ENCODE measurements at regions not wholly inside any gene's neighbourhood (a gene's known extent, or its start where the extent isn't known, plus 50 kb on each side); places are given as distances from the start of the nearest gene placed in this dataset.
"Not testable (repeated sequence)": the region's sequence is repeated elsewhere in the genome, so short reads cannot be mapped to it uniquely, and the experiment has no call there.

DNA sequence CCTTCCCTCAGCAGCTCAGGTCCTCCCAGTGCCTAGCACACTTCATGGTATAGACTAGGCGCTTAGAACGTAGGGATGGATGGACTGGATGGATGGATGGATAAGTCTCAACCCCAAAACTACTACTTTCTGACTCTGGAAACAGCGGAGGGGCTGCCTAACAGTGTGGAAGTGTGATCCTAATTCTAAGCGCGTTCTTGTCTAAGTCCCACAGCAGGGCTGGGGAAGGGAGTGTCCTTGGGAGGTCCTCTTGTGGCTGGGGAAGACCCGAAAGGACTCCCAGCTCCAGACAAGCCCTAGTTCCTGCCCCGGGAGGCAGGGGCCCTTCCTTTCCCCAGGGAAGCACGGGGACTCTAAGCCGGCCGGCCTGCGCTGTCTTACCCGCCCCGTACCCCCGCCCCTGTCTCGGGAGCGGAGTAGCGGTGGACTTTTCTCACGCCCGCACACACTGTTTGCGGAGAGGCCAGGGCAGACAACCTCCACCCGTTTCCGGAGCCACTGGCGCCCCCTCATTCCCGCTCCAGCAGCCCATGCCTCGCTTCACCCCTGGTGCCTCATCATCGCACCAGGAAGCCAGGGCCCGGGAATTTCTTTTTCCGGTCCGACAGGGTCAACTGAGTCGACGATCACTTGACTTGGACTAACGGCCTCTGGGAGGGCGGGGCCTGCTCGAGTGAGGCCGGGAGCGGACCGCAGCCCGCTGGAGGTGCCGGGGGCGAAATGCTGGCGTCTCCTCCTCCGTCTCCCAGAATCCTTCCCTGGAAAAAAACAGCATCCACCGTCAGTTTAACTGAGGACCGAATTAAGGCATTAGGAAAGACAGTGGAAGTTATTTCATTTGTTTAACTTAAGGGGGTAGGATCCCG, 133.3 kb downstream of the TBC1D2B start:
- peak in 2 of 6 experiments; percentile 3 to 9 for DNase-seq

DNA sequence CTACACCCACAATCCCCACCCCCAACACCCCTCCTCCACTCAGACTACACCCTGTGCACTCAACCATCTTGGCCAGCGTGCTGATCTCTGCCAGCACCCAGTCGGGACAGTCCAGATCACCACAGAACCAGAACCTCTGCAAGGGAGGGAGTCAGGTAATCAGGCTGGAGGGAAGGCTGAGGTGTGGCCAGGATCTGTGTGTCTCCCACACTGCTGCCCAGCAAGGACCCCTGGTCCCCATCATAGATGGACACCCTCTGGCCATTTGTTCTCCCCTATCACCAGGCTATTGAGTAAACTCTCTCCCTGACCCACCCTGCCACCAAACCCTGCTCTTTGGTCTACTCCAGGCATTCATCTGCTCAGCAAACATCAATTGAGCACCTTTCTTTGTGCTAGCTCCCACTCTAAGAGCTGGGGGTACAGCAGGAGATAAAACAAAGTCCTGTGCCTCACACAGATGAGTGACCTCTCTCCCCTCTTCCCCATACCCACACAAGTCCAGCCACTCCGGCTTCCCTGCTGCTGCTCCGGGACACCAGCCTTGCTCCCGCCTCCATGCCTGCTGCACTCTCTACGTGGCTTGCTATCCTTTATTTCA, 134.8 kb downstream of the TBC1D2B start:
- DNase-seq, result no peak

DNA sequence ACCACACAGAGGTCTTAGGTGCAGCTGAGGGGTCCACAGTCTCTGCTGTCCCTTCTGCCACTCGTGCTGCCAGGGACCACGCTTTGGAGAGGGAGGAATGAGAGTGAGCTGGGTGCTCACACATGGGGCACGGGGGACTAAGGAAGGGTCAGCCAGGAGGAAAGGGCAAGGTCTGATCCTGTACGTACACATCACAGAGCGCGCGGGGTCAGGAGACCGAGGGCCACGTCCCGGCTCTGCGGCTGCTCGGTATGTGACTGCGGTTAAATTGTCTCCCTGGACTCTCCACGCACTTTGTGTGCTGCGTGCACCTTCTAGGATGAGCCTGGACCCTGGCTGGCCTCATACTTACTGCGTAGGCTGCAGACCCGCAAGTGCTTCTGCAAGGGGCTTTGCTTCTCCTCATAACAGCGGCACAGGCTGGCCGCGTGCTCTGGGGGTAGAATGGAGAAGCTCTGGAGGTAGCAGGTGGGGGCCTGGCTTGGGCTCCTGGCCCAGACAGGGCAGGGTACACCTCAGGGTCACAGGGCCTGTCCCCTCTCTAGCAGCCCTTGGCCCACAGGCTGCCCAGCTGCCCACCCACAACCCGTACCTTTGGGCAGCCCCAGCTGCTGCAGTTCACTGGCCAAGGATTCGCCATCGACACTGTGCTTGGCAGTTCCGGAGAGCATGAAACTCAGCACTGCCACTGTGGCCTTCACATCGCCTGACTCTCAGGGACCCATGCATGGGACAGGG, 136.3 kb downstream of the TBC1D2B start:
- not testable (repeated sequence) for DNase-seq

DNA sequence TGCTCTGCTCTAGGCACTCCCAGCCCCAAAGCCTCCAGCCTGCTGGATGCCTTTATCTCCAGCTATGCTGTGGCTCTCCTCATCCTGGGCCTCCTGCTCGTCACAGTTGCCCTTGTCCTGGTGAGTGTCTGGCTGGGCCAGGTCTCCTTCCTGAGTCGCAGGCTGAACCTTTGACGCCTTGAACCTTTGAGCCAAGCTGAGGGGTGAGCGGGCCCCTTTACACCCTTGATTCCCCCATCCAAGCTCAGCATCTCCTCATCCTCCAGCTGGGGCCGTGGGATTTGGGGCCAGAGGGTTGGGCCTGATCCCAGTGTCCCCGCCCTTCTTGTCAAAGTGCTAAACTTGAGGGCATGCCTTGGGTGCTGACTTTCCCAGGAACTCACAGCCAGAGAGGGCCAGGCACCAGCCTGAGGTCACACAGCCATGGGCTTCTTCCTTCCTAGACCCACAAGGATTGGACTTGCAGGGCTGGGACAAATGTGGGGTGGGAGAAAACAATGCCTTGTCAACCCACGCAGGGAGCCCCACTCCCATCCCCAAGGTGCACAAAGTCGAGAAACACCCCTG, 137.0 kb downstream of the TBC1D2B start:
- no peak for DNase-seq

DNA sequence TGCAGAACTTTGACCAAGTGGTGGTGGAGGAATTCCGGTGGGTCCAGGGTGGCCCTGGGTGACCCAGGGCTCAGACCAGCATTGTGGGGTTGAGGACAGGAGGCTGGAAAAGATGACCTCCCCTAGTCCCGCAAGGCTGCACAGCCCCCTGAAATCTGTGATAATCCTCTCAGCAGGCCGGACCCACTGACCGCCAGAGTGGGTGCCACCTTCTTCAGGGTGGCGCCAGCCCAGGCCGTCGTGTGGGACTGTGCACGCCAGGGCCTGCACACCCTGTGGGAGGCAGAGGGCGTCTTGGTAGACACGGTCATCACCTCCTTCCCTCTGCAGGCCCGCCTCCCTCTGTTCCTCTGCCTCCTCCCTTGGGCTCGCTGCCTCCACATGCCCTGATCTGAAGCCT, 137.7 kb downstream of the TBC1D2B start:
- peak in 1 of 6 experiments; percentile 1 for DNase-seq

DNA sequence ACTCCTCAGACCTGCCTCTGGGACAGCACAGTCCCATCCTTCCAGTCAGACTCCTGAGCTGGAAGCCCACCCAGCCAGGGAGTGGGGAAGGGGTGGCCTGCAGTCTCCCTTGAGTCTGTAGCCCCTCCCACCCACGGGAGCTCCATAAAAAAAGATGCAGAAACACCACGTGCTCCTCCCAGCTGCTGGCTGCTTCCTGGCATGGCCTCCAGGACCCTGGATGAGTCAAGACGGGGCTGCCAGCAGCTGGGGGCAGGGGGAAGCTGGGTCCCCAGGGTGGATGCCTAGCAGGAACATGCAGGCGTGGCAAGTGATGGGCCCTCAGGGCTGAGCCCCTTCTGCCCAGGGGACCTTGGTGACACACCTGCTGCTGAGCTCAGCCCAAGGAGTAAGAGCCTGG, 138.5 kb downstream of the TBC1D2B start:
- DNase-seq, result not testable (repeated sequence)

DNA sequence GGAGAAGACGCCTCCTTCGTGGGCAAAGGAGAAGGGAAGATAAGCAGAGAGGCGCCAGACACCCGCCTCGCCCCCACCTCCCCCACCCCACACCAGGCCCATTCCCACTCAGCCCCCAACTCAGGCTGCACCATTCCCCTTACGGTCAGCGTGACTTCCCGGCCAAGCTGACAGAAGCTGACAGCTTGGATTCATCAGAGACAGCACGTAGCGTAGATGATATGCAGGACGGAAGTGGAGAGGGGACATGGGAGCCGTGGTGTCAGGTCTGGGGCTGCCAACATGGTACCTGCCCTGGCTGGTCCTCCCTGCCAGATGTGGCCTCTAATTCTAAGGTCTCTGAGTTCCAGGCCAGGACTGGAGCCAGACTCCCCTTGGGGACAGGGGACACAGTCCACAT, 139.0 kb downstream of the TBC1D2B start:
- DNase-seq, result not testable (repeated sequence)

DNA sequence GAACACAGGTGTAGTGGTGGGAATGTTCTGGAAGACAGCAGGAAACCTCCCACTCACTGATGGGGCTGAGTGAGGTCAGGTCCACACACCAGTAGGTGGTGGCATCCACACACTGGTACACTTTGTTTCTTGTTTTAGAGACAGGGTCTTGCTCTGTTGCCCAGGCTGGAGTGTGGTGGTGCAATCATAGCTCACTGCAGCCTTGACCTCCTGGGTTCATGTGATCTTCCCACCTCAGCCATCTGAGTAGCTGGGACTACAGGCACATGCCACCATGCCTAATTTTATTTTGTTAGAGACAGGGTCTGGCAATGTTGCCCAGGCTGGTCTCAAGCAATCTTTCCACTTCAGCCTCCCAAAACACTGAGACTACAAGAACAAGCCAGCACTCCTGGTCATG, 140.9 kb downstream of the TBC1D2B start:
- DNase-seq, result not testable (repeated sequence)

DNA sequence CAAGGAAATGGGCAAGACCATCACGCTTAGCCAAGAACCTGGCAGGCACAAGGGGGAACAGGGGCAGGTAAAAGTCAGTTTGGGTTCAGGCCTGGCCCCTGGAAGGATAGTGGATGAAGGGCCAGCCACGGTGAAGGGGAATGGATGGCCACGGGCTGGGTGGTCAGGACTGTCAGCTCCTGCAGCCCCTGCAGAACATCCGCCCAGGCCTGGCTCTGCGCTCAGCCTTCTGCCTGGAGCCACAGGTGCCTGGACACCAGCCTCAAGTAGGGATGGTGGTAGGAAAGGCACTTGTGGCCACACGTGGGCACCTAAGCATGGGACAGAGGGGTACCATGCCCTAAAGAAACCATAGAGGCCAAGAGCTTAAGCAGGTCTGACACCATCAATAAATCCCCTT, 143.0 kb downstream of the TBC1D2B start:
- not testable (repeated sequence) for DNase-seq

DNA sequence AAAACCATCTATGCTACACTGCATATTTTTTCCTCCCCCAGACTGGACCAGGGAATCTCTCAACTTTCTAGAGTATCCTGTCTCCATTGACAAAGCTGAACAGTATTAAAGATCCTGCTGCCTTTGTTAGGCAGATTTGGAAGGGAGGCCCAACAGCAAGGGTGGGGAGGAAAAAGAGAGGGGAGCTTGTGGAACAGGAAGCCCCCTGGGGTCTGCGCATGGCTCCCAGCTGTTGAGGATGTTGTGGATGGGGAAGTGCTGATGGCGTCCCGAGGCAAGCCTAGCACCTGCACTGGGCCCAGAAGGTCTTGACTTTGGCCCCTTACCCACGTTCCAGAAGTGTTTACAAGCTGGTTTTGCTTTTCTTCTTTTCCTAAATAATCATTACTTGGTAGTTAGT, 146.6 kb downstream of the TBC1D2B start:
- DNase-seq, result not testable (repeated sequence)

DNA sequence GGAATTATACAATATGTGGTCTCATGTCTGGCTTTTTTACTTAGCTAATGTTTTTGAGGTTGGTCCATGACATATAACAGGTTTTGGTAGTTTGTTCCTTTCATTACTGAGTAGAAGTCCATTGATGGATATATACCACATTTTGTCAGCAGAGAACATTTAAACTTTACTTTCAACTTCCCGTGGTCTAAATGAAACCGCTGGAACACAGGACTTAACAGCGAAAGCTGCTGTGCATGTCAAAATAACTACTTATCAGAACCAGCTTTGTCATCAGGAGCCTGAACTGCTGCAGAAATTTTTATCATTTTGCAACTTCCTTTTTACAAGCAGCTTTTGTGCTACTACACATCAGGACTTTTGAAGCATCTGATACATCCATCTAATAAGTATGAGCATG, 147.0 kb downstream of the TBC1D2B start:
- DNase-seq, result not testable (repeated sequence)

DNA sequence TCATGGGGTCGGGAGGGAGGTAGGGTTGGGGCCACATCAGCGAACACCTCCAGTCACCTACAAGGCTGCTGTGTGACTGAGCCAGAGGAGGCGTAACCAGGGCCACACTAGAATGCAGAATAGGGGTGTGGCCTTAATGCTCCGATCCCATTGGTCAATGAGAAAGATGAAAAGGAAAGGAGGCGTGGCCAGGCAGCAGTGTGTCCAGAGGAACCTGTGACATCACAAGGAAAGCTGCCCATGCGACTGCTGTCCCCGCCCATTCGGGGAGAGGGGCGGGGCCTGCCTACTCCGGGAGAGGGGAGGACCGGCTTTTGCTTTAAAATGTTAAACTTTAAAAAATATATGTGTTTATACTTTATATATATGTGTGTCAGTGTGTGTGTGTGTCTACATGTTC, 150.7 kb downstream of the TBC1D2B start:
- not testable (repeated sequence) for DNase-seq

DNA sequence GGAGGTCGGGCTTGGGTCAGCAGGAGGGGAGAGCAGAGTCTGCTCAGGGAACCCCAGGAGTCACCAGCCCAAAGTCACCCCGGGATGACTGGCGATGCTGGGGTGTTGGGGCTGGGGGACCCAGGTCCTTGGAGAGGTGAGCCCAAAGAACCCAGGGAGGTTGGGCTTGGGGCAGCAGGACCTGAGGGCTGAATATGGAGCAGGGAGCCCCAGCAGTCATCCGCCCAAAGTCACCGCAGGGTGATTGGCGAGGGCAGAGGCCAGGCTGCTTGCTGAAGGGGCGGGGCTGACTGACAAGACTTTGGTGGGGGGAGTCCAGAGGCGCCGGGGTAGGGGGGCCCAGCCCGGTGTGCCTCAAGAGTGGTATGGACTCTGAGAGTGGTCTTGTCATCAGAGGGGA, 151.2 kb downstream of the TBC1D2B start:
- not testable (repeated sequence) for DNase-seq

DNA sequence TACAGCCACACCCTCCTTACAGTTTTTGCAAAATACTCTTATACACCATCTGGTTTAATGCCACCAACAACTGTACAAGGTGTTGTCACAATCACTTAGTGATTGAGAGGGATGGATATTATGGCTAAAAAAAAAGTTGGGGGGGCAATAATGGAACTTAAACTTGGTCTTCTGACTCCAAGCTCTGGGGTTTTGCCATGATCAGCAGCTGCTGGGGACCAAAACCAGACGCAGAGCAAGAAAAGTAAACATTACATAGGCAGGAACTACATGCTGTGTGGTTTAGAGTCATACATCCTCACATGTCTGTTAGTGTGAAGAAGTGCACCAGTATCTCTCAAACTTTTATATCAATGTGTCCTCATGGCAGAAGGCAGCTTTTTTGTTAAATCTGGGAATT, 152.4 kb downstream of the TBC1D2B start:
- DNase-seq, result not testable (repeated sequence)

DNA sequence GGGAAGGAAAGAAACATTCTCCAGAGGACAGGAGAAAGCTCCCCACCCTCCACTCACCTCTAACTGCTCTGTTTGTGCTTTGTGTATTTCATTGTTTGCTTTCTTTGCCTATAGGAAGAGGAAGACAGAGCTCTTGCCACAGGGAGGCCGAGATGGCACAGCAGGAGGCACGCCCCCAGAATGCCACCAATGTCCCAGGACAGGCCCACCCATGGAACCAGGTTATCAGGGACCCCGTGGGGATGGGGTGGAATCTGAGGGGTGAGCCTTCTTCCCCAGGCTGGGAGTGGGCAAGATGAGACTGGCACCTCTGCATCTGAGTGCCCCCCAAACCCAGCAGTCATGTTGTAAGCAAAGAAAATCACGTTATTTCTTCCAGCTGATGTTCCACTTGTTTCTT, 155.8 kb downstream of the TBC1D2B start:
- DNase-seq, result no peak

DNA sequence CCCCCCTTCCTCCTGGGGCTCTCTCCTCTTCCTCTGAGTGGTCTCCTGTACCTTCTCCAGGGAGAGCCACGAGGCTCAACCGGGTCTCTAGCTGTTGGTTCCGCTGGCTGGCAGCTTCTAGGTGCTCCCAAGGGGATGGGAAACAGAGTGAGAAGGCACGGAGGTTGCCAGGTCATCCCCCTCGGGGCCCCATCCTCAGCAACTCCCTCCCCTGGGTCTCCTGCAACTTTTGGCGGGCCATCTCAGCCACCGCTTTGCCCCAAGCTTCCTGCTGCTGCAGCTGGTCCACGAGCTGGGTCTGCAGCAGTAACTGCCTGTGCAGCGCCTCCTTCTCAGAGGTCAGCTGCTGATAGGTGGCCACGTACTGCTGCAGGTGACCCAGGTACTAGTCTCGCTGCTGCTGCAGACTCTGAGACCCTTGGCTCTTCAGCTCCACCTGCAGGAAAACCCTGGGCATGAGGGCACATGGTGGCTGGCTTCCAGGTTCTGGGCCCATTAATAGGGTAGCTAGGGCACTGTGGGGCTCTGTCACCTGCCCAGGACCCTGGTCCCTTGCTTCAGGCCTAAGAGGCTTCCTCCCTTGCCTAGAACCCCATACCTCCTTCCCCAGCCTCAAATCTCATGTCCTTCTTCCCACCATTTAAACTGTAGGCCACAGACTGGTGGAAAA, 160.4 kb downstream of the TBC1D2B start:
- DNase-seq, result not testable (repeated sequence)

DNA sequence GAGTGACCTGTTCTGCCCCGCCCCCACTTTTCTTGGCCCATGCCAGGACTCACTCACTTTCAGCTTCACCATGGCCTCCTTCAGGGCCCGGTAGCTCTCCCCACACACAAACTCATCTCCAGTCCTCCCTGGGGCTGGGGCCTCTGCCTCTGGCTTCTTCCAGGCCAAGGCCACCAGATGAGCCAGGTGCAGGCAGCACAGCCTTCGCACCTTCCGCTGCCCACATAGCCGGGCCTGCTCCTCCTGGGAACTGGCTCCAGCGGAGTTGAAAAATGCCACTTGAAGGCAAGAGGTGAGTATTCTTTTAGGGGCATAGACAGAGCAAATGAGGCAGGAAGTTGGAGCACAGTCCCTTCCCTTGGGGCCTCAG, 161.6 kb downstream of the TBC1D2B start:
- not testable (repeated sequence) for DNase-seq

DNA sequence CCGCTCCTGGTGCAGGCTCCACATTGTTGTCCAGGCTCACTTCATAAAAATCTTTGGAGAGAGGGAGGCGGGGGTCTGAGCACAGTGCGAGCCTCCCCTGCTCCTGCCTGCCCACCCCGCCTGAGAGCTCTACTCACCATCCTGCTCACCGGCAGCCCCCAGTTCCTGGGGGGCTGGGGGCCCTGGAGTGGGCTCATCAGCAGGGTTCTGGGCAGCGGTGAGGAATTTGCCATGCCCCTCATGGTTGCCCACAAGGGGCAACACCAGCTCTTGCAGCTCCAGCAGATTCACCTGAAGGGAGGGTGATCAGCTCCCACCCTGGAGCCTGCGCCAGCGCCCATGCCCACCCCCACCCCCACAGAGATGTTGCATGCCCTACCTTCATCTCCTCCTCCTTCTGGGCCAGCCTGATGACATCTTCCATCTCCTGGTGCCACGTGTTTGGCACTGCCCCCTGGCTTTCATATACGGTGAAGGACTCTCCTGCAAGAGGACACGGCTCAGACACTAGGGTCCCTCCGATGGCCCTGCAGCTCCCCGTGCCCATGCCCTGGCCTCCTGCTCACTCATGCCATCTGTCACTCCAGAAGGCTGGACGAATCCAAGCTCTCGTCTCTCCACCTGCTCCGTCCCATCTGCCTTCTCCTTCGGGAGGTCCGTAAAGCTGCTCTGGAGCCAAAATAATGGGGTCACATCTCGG, 162.1 kb downstream of the TBC1D2B start:
- no peak for DNase-seq

DNA sequence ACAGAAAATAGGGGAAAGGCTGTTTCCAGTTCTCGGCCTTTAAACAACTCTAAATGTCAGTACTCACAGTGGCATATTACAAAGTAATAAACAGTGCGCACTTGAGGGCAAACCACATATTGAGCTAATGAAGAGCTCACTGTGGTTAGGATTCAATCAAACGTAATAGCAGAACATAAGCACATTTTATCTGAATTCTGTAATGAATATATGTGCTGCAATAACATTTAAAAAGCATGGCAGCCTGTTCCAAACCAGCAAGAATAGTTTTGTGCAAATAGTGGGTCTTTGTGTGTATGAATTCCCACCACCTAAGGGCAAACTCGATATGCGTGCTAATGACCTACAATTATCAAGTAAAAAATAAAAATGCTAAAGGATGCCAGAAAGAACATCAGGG, 163.0 kb downstream of the TBC1D2B start:
- not testable (repeated sequence) for DNase-seq

DNA sequence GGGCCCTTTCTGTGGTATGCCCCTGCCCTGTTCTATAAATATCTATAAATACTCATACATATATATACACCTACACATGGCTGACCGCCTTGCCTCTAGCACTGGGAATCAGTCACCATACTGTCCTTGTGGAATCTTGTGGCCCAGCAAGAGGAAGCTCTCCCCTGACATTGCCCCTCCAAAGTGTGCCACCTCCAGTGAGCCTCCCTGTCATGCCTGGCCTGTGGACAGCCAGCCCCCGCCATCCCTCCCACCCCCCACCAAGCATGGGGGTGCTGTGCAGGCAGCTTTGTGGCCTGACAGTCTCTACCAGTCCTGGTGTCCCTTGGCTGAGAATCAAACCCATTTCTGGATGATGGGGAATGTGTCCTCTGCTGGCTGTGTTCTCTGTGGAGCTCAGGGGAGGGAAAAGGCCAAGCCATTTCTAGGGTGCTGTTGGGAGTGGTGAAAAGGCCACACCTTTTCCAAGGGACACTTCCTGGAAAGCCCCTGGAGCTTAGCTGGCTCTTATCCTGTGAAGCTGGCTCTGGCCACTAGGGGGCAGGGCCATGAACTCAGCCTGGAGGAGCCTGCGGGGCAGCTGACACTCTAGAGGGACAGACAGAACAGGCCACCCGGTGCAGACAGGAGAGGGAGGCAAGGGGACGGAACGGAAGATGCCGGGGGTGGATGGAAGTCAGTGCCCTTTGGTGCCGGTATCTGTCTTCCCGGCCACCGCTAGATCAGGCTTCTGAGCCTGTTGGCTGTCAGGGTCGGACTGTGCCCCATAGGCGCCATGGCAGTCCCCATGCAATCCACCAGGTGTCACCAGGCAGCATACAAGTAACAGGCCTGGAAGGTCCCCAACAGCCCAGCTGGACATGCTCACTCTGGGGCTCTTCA, 167.2 kb downstream of the TBC1D2B start:
- peak; percentile 37 to 90 (median 64) for DNase-seq

Measured in stimulated activated naive CD4-positive, alpha-beta T cell (primary cell).